ENCODE measurements at regions not wholly inside any gene's neighbourhood (a gene's known extent, or its start where the extent isn't known, plus 50 kb on each side); places are given as distances from the start of the nearest gene placed in this dataset.

GRCh38 chr19:34825212-34825611, 52.2 kb upstream of the ZNF599 start:
- TF ChIP-seq CTCF (IDR thresholded peaks at IDR 0.05) (no peak), POLR2AphosphoS5 (IDR thresholded peaks at IDR 0.05) (no peak), POLR2A (IDR thresholded peaks at IDR 0.05) (no peak), EP300 (IDR thresholded peaks at IDR 0.05) (no peak)
